ENCODE measurements at regions not wholly inside any gene's neighbourhood (a gene's known extent, or its start where the extent isn't known, plus 50 kb on each side); places are given as distances from the start of the nearest gene placed in this dataset.

- ATAC-seq (replicated peaks) (no peak), DNase-seq (no peak)
- H3K27me3 Mint-ChIP-seq: no peaks in the 10 kb centered on the region
- peak overlapping the region; percentile 68 to 73 for H3K4me3 Mint-ChIP-seq
- peaks cover 44 to 58% of the 10 kb centered on the region in 2 donors for H3K4me1 Mint-ChIP-seq (ENCODE audit: low read depth in 2 of 2)
- peak overlapping the region; percentile 82 to 96 for H3K27ac Mint-ChIP-seq
- no peaks in the 10 kb centered on the region for H3K9me3 Mint-ChIP-seq
- no peaks in the 10 kb centered on the region for H3K36me3 Mint-ChIP-seq (ENCODE audit: insufficient read depth)
Observed at GRCh38 chr2:7721413-7721995, 804.3 kb downstream of the RNF144A start.

GRCh38 chr2:7722212-7722910 is 805.1 kb downstream of the RNF144A start:
- Mint-ChIP-seq H3K27ac (peak overlapping the region; percentile 82 to 96), H3K27me3 (no peaks in the 10 kb centered on the region), H3K4me3 (peak overlapping the region; percentile 68 to 73), H3K36me3 (ENCODE audit: insufficient read depth) (no peaks in the 10 kb centered on the region), H3K4me1 (ENCODE audit: low read depth in 2 of 2) (peaks cover 47 to 65% of the 10 kb centered on the region in 2 donors), H3K9me3 (no peaks in the 10 kb centered on the region)
- no peak for DNase-seq
- ATAC-seq (replicated peaks): no peak

GRCh38 chr2:7724336-7724735 is 807.1 kb downstream of the RNF144A start:
- Mint-ChIP-seq H3K4me3 (peak overlapping the region; percentile 75 to 81), H3K9me3 (no peaks in the 10 kb centered on the region), H3K36me3 (ENCODE audit: insufficient read depth) (peaks cover 5% of the 10 kb centered on the region), H3K27me3 (no peaks in the 10 kb centered on the region), H3K27ac (peak overlapping the region; percentile 79 to 96), H3K4me1 (ENCODE audit: low read depth in 2 of 2) (peaks cover 56 to 80% of the 10 kb centered on the region in 2 donors)
- ATAC-seq (replicated peaks) (no peak), DNase-seq (no peak)

- peak; percentile 54 to 60 (median 60) for DNase-seq
- peak; percentile 87 for ATAC-seq (replicated peaks)
- H3K4me3 Mint-ChIP-seq: peak overlapping the region; percentile 75 to 81
- H3K9me3 Mint-ChIP-seq: no peaks in the 10 kb centered on the region
- no peaks in the 10 kb centered on the region for H3K27me3 Mint-ChIP-seq
- H3K4me1 Mint-ChIP-seq (ENCODE audit: low read depth in 2 of 2): peaks cover 54 to 80% of the 10 kb centered on the region in 2 donors
- peak overlapping the region; percentile 79 to 96 for H3K27ac Mint-ChIP-seq
- H3K36me3 Mint-ChIP-seq (ENCODE audit: insufficient read depth): peaks cover 10% of the 10 kb centered on the region
Observed at GRCh38 chr2:7725171-7725849, 808.1 kb downstream of the RNF144A start.

GRCh38 chr2:7725850-7726242 is 808.6 kb downstream of the RNF144A start:
- H3K27me3 Mint-ChIP-seq: no peaks in the 10 kb centered on the region
- peak overlapping the region; percentile 75 to 81 for H3K4me3 Mint-ChIP-seq
- H3K36me3 Mint-ChIP-seq (ENCODE audit: insufficient read depth): peaks cover 10% of the 10 kb centered on the region
- H3K9me3 Mint-ChIP-seq: no peaks in the 10 kb centered on the region
- peak overlapping the region; percentile 79 to 96 for H3K27ac Mint-ChIP-seq
- DNase-seq (peak in 1 of 3 experiments; percentile 17), ATAC-seq (replicated peaks) (peak; percentile 6)
- H3K4me1 Mint-ChIP-seq (ENCODE audit: low read depth in 2 of 2): peaks cover 55 to 85% of the 10 kb centered on the region in 2 donors

GRCh38 chr2:7726989-7727388 is 809.8 kb downstream of the RNF144A start:
- DNase-seq (peak in 1 of 3 experiments; percentile 28), ATAC-seq (replicated peaks) (peak; percentile 3)
- H3K9me3 Mint-ChIP-seq: no peaks in the 10 kb centered on the region
- peak overlapping the region; percentile 75 to 81 for H3K4me3 Mint-ChIP-seq
- H3K27me3 Mint-ChIP-seq: no peaks in the 10 kb centered on the region
- H3K36me3 Mint-ChIP-seq (ENCODE audit: insufficient read depth): peaks cover 10% of the 10 kb centered on the region
- H3K27ac Mint-ChIP-seq: peak overlapping the region; percentile 79 to 96
- H3K4me1 Mint-ChIP-seq (ENCODE audit: low read depth in 2 of 2): peaks cover 51 to 82% of the 10 kb centered on the region in 2 donors

GRCh38 chr2:7728388-7728787 is 811.2 kb downstream of the RNF144A start:
- DNase-seq (no peak), ATAC-seq (replicated peaks) (no peak)
- Mint-ChIP-seq H3K4me1 (ENCODE audit: low read depth in 2 of 2) (peaks cover 51 to 80% of the 10 kb centered on the region in 2 donors), H3K36me3 (ENCODE audit: insufficient read depth) (peaks cover 13% of the 10 kb centered on the region), H3K9me3 (no peaks in the 10 kb centered on the region), H3K27ac (peak overlapping the region; percentile 79 to 96), H3K4me3 (peak overlapping the region; percentile 75 to 81), H3K27me3 (no peaks in the 10 kb centered on the region)

- H3K4me3 Mint-ChIP-seq: peak overlapping the region; percentile 75 to 81
Observed at GRCh38 chr2:7730449-7730848, 813.2 kb downstream of the RNF144A start.

GRCh38 chr2:7730990-7731389 is 813.8 kb downstream of the RNF144A start:
- peak overlapping the region; percentile 79 to 96 for H3K27ac Mint-ChIP-seq
- peak overlapping the region; percentile 75 to 81 for H3K4me3 Mint-ChIP-seq
- H3K36me3 Mint-ChIP-seq (ENCODE audit: insufficient read depth): peaks cover 13% of the 10 kb centered on the region
- no peaks in the 10 kb centered on the region for H3K9me3 Mint-ChIP-seq
- peaks cover 50 to 79% of the 10 kb centered on the region in 2 donors for H3K4me1 Mint-ChIP-seq (ENCODE audit: low read depth in 2 of 2)
- peak; percentile 31 for ATAC-seq (replicated peaks)
- no peaks in the 10 kb centered on the region for H3K27me3 Mint-ChIP-seq
- no peak for DNase-seq

More at GRCh38 chr2:7730449-7730848, 813.2 kb downstream of the RNF144A start:
- ATAC-seq (replicated peaks): peak; percentile 22
- H3K27ac Mint-ChIP-seq: peak overlapping the region; percentile 79 to 96
- peaks cover 13% of the 10 kb centered on the region for H3K36me3 Mint-ChIP-seq (ENCODE audit: insufficient read depth)
- H3K4me1 Mint-ChIP-seq (ENCODE audit: low read depth in 2 of 2): peaks cover 46 to 75% of the 10 kb centered on the region in 2 donors
- H3K27me3 Mint-ChIP-seq: no peaks in the 10 kb centered on the region
- no peaks in the 10 kb centered on the region for H3K9me3 Mint-ChIP-seq
- DNase-seq: peak; percentile 22 to 33 (median 25)

GRCh38 chr2:7732497-7732896 is 815.3 kb downstream of the RNF144A start:
- Mint-ChIP-seq H3K9me3 (no peaks in the 10 kb centered on the region), H3K4me1 (ENCODE audit: low read depth in 2 of 2) (peaks cover 60 to 85% of the 10 kb centered on the region in 2 donors), H3K36me3 (ENCODE audit: insufficient read depth) (peaks cover 17% of the 10 kb centered on the region), H3K27ac (peak overlapping the region; percentile 79 to 96), H3K27me3 (no peaks in the 10 kb centered on the region), H3K4me3 (peak overlapping the region; percentile 75 to 81)
- ATAC-seq (replicated peaks): no peak
- DNase-seq: no peak

- Mint-ChIP-seq H3K4me3 (no peak overlapping the region), H3K27me3 (no peaks in the 10 kb centered on the region), H3K27ac (peak overlapping the region; percentile 90 to 96), H3K9me3 (no peaks in the 10 kb centered on the region), H3K4me1 (ENCODE audit: low read depth in 2 of 2) (peaks cover 65 to 75% of the 10 kb centered on the region in 2 donors), H3K36me3 (ENCODE audit: insufficient read depth) (peaks cover 7% of the 10 kb centered on the region)
- DNase-seq (no peak), ATAC-seq (replicated peaks) (no peak)
Observed at GRCh38 chr2:7736646-7737305, 819.6 kb downstream of the RNF144A start.

- DNase-seq: no peak
- H3K27ac Mint-ChIP-seq: peak overlapping the region; percentile 73 to 78
- H3K4me3 Mint-ChIP-seq: no peak overlapping the region
- H3K9me3 Mint-ChIP-seq: peaks cover 0 to 5% of the 10 kb centered on the region in 2 donors
- H3K27me3 Mint-ChIP-seq: no peaks in the 10 kb centered on the region
- no peak for ATAC-seq (replicated peaks)
- H3K4me1 Mint-ChIP-seq (ENCODE audit: low read depth in 2 of 2): peaks cover 63 to 71% of the 10 kb centered on the region in 2 donors
- H3K36me3 Mint-ChIP-seq (ENCODE audit: insufficient read depth): peaks cover 4% of the 10 kb centered on the region
Observed at GRCh38 chr2:7738596-7738995, 821.4 kb downstream of the RNF144A start.

- Mint-ChIP-seq H3K4me1 (ENCODE audit: low read depth in 2 of 2) (peaks cover 65 to 72% of the 10 kb centered on the region in 2 donors), H3K27ac (peak overlapping the region; percentile 67 to 78), H3K9me3 (peaks cover 1 to 9% of the 10 kb centered on the region in 2 donors), H3K4me3 (peak overlapping the region in 1 of 2 donors; percentile 3), H3K27me3 (no peaks in the 10 kb centered on the region), H3K36me3 (ENCODE audit: insufficient read depth) (peaks cover 9% of the 10 kb centered on the region)
- ATAC-seq (replicated peaks): no peak
- no peak for DNase-seq
Observed at GRCh38 chr2:7740114-7740513, 822.9 kb downstream of the RNF144A start.
